Fibroblast of lung (primary cell): ENCODE measurements at regions not wholly inside any gene's neighbourhood (a gene's known extent, or its start where the extent isn't known, plus 50 kb on each side); places are given as distances from the start of the nearest gene placed in this dataset.

Source experiments
- DNase-seq, 2 donors: peaks; one replicate each; pipeline versions ENCODE4 v3.0.0 to v3.0.0-alpha.2; 2010; ENCODE audit warnings: low read depth in 2 of 2
- H2AFZ ChIP-seq: 2 replicates; pipeline ENCODE4 v1.5.1; 2012; ENCODE audit warnings: low read length, control low read depth, inconsistent platforms
- H3K27ac ChIP-seq: 2 replicates; pipeline ENCODE4 v1.5.1; 2011; ENCODE audit warnings: low read length, control low read depth; ENCODE audit not compliant: insufficient read depth
- H3K27me3 ChIP-seq: 2 replicates; pipeline ENCODE4 v1.5.1; 2011; ENCODE audit warnings: mild to moderate bottlenecking, low read length; ENCODE audit not compliant: control insufficient read depth, insufficient read depth
- H3K36me3 ChIP-seq: 2 replicates; pipeline ENCODE4 v1.5.1; 2011; ENCODE audit warnings: low read length; ENCODE audit not compliant: control insufficient read depth, insufficient read depth
- H3K4me1 ChIP-seq: 2 replicates; pipeline ENCODE4 v1.5.1; 2011; ENCODE audit warnings: low read length; ENCODE audit not compliant: control insufficient read depth, insufficient read depth; ENCODE audit errors: extremely low read depth
- H3K4me2 ChIP-seq: 2 replicates; pipeline ENCODE4 v1.5.1; 2011; ENCODE audit warnings: low read length, control low read depth; ENCODE audit not compliant: insufficient read depth; ENCODE audit errors: extremely low read depth
- H3K4me3 ChIP-seq, 4 experiments: fragments of 200-600 bp in 1 of 4; sonication (generic) in 1 of 4; replicated peaks in 1 of 4; 2 replicates each; pipeline ENCODE4 v1.5.1; 2011 to 2016; ENCODE audit warnings: low read length in 4 of 4, low read depth in 3 of 4, mild to moderate bottlenecking in 3 of 4, control low read depth in 2 of 4, inconsistent platforms in 1 of 4, mixed read lengths in 1 of 4; ENCODE audit not compliant: insufficient read depth in 1 of 4; ENCODE audit errors: control extremely low read depth in 1 of 4
- H3K79me2 ChIP-seq: 2 replicates; pipeline ENCODE4 v1.5.1; 2012; ENCODE audit warnings: mild to moderate bottlenecking, low read length, inconsistent platforms; ENCODE audit not compliant: control insufficient read depth, insufficient read depth
- H3K9ac ChIP-seq: 2 replicates; pipeline ENCODE4 v1.5.1; 2011; ENCODE audit warnings: mild to moderate bottlenecking, low read length, control low read depth; ENCODE audit not compliant: insufficient read depth
- H3K9me3 ChIP-seq: 2 replicates; pipeline ENCODE4 v1.5.1; 2012; ENCODE audit warnings: low read depth, low read length; ENCODE audit not compliant: control insufficient read depth, insufficient read depth
- H4K20me1 ChIP-seq: 2 replicates; pipeline ENCODE4 v1.5.1; 2011; ENCODE audit warnings: low read length; ENCODE audit not compliant: control insufficient read depth, insufficient read depth; ENCODE audit errors: extremely low read depth
- EZH2 ChIP-seq: IDR thresholded peaks from 2 replicates; pipeline ENCODE4 v1.5.1; 2012; ENCODE audit warnings: low read length, control low read depth, mild to moderate bottlenecking; ENCODE audit errors: missing control alignments
- TF ChIP-seq, protein P1 (sequence below), 2 donors: IDR thresholded peaks in 1 of 2; conservative IDR thresholded peaks in 1 of 2; 1 replicate in 1 of 2; 2 replicates in 1 of 2; pipeline ENCODE4 v1.5.1; 2011 to 2012; ENCODE audit warnings: low read length in 2 of 2, control low read depth in 1 of 2, inconsistent platforms in 1 of 2, low read depth in 1 of 2, mild to moderate bottlenecking in 1 of 2

DNA sequence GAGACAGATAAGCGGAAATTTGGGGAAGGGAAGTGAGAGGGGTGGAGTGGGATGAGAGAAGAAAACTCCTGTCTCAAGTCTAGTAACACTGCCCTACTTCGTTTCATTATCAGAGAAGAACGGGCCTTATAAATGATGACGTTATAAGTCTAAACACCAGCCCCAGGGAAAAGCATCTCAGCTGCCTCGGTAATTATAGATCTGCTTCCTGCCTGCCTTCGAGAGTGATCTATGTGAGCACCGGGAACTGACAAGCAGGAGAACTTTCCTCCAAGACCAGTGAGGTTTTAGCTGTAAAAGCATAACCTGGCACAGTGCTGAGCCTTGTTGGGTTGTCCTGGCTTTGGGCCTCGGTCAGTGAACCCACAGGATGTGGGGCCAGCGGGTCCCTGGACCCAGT, 227.9 kb upstream of the SIX2 start:
- H3K27ac ChIP-seq: no peak overlapping the region
- H3K27me3 ChIP-seq: no peaks in the 10 kb centered on the region
- TF ChIP-seq EZH2: no peak
- TF ChIP-seq, protein P1, sequence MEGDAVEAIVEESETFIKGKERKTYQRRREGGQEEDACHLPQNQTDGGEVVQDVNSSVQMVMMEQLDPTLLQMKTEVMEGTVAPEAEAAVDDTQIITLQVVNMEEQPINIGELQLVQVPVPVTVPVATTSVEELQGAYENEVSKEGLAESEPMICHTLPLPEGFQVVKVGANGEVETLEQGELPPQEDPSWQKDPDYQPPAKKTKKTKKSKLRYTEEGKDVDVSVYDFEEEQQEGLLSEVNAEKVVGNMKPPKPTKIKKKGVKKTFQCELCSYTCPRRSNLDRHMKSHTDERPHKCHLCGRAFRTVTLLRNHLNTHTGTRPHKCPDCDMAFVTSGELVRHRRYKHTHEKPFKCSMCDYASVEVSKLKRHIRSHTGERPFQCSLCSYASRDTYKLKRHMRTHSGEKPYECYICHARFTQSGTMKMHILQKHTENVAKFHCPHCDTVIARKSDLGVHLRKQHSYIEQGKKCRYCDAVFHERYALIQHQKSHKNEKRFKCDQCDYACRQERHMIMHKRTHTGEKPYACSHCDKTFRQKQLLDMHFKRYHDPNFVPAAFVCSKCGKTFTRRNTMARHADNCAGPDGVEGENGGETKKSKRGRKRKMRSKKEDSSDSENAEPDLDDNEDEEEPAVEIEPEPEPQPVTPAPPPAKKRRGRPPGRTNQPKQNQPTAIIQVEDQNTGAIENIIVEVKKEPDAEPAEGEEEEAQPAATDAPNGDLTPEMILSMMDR (conservative IDR thresholded peaks at IDR 0.05 in 1 of 2, IDR thresholded peaks at IDR 0.05 in 1 of 2; ENCODE audit: low read depth in 1 of 2, low read length in 2 of 2): no peak
- no peak overlapping the region for H3K4me2 ChIP-seq
- H3K9ac ChIP-seq: no peak overlapping the region
- no peaks in the 10 kb centered on the region for H3K36me3 ChIP-seq
- peak in 1 of 2 donors; percentile 46 for DNase-seq
- H2AFZ ChIP-seq: no peak overlapping the region
- H3K4me3 ChIP-seq: no peak overlapping the region
- no peaks in the 10 kb centered on the region for H3K79me2 ChIP-seq
- no peaks in the 10 kb centered on the region for H3K9me3 ChIP-seq
- peaks cover 18% of the 10 kb centered on the region for H3K4me1 ChIP-seq
- no peaks in the 10 kb centered on the region for H4K20me1 ChIP-seq

DNA sequence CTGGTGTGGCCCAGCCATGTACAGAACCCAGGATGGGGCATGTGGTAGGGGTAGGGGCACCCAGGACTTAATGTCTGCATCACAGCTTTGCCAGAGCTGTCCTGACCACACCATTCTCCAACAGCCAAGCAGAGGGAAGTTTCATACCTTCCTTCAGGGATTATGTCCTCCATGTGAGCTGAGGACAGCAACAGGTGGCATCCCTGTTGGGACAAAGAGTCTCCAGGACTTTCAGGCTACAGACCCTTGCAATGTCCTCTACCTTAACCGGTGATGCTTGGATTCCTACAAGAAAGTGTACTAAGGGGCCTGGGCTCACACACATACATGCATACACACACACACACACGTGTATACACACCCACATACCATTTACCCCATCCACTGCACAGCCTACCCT, 227.0 kb upstream of the SIX2 start:
- no peaks in the 10 kb centered on the region for H3K79me2 ChIP-seq
- no peaks in the 10 kb centered on the region for H3K9me3 ChIP-seq
- H3K27me3 ChIP-seq: no peaks in the 10 kb centered on the region
- H3K36me3 ChIP-seq: no peaks in the 10 kb centered on the region
- H3K9ac ChIP-seq: no peak overlapping the region
- no peak for TF ChIP-seq EZH2
- TF ChIP-seq, protein P1 (conservative IDR thresholded peaks at IDR 0.05 in 1 of 2, IDR thresholded peaks at IDR 0.05 in 1 of 2; ENCODE audit: low read depth in 1 of 2, low read length in 2 of 2): no peak
- H3K27ac ChIP-seq: no peak overlapping the region
- H3K4me3 ChIP-seq: no peak overlapping the region
- H4K20me1 ChIP-seq: no peaks in the 10 kb centered on the region
- DNase-seq: no peak
- H3K4me2 ChIP-seq: no peak overlapping the region
- H3K4me1 ChIP-seq: peaks cover 14% of the 10 kb centered on the region
- H2AFZ ChIP-seq: no peak overlapping the region

DNA sequence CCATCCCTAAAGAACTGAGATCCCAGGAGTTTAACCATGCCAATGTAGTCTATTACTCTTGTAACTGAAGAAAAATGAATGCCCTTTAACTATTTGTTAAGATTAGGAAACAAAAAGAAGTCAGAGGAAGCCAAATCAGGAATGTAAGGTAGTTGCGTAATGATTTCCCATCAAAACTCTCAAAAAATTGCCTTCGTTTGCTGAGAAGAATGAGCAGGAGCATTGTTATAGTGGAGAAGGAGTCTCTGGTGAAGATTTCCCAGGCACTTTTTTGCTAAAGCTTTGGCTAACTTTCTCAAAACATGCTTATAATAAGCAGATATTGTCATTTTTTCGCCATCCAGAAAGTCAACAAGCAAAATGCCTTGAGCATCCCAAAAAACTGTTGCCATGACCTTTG, 224.0 kb upstream of the SIX2 start:
- DNase-seq: peak in 1 of 2 donors; percentile 22
- H3K27ac ChIP-seq: no peak overlapping the region

More for the DNA sequence above, 224.0 kb upstream of the SIX2 start:
- peaks cover 3% of the 10 kb centered on the region for H3K27me3 ChIP-seq
- no peak overlapping the region for H3K4me3 ChIP-seq
- no peaks in the 10 kb centered on the region for H3K9me3 ChIP-seq
- no peak overlapping the region for H3K9ac ChIP-seq
- H4K20me1 ChIP-seq: no peaks in the 10 kb centered on the region
- no peaks in the 10 kb centered on the region for H3K79me2 ChIP-seq
- no peak overlapping the region for H3K4me2 ChIP-seq
- no peaks in the 10 kb centered on the region for H3K36me3 ChIP-seq
- no peak for TF ChIP-seq EZH2
- TF ChIP-seq, protein P1 (conservative IDR thresholded peaks at IDR 0.05 in 1 of 2, IDR thresholded peaks at IDR 0.05 in 1 of 2; ENCODE audit: low read depth in 1 of 2, low read length in 2 of 2): no peak
- H3K4me1 ChIP-seq: peaks cover 10% of the 10 kb centered on the region
- H2AFZ ChIP-seq: no peak overlapping the region
